NCI-H69 (cell line): ENCODE measurements at regions not wholly inside any gene's neighbourhood (a gene's known extent, or its start where the extent isn't known, plus 50 kb on each side); places are given as distances from the start of the nearest gene placed in this dataset.

Experiments
- DNase-seq: peaks from one replicate; lab custom pipeline; 2025; lab: John Stamatoyannopoulos, UW

- DNase-seq, result no peak
Measured at GRCh38 chrX:46298821-46299220, 246.4 kb downstream of the ZNF674 start.

GRCh38 chrX:46295963-46296362 is 249.3 kb downstream of the ZNF674 start:
- no peak for DNase-seq

GRCh38 chrX:46294234-46294633 is 251.0 kb downstream of the ZNF674 start:
- no peak for DNase-seq

GRCh38 chrX:46279925-46280313 is 265.3 kb downstream of the ZNF674 start:
- DNase-seq, result peak; percentile 8

GRCh38 chrX:46279214-46279924 is 265.9 kb downstream of the ZNF674 start:
- peak; percentile 4 for DNase-seq

GRCh38 chrX:46278572-46278971 is 266.6 kb downstream of the ZNF674 start:
- no peak for DNase-seq

- peak; percentile 32 for DNase-seq
Measured at GRCh38 chrX:46268412-46268811, 276.8 kb downstream of the ZNF674 start.

GRCh38 chrX:46263494-46263893 is 281.7 kb downstream of the ZNF674 start:
- no peak for DNase-seq

- no peak for DNase-seq
Measured at GRCh38 chrX:46262304-46262703, 282.9 kb downstream of the ZNF674 start.

- DNase-seq, result no peak
Measured at GRCh38 chrX:46260499-46260898, 284.7 kb downstream of the ZNF674 start.

GRCh38 chrX:46258356-46258755 is 286.9 kb downstream of the ZNF674 start:
- DNase-seq, result no peak

- DNase-seq, result no peak
Measured at GRCh38 chrX:46257451-46257879, 287.8 kb downstream of the ZNF674 start.

- DNase-seq, result no peak
Measured at GRCh38 chrX:46256875-46257274, 288.3 kb downstream of the ZNF674 start.

- DNase-seq, result no peak
Measured at GRCh38 chrX:46255046-46255445, 290.2 kb downstream of the ZNF674 start.

GRCh38 chrX:46254641-46255040 is 290.6 kb downstream of the ZNF674 start:
- DNase-seq, result no peak

GRCh38 chrX:46251755-46252154 is 293.5 kb downstream of the ZNF674 start:
- DNase-seq, result no peak

GRCh38 chrX:46250151-46250550 is 295.1 kb downstream of the ZNF674 start:
- no peak for DNase-seq

GRCh38 chrX:46247456-46247855 is 297.8 kb downstream of the ZNF674 start:
- DNase-seq, result no peak

GRCh38 chrX:46244451-46244850 is 300.8 kb downstream of the ZNF674 start:
- DNase-seq, result no peak

- no peak for DNase-seq
Measured at GRCh38 chrX:46236411-46236810, 308.8 kb downstream of the ZNF674 start.

GRCh38 chrX:46235778-46236177 is 309.4 kb downstream of the ZNF674 start:
- DNase-seq, result no peak

- no peak for DNase-seq
Measured at GRCh38 chrX:46234775-46235174, 310.4 kb downstream of the ZNF674 start.

GRCh38 chrX:46228389-46228788 is 316.8 kb downstream of the ZNF674 start:
- no peak for DNase-seq

GRCh38 chrX:46226422-46226821 is 318.8 kb downstream of the ZNF674 start:
- DNase-seq, result no peak
